OCI-LY7 (cell line): ENCODE measurements at regions not wholly inside any gene's neighbourhood (a gene's known extent, or its start where the extent isn't known, plus 50 kb on each side); places are given as distances from the start of the nearest gene placed in this dataset.

Experiments used
- BruUV-seq: library from RNA; stranded (reverse); fragments of 400-500 nt; replicated peaks from 2 replicates; lab custom pipeline; 2021; lab: Mats Ljungman, UMichigan
- CTCF ChIA-PET: fragments of 300-600 bp; sonication (Branson Sonifier 250); formaldehyde crosslinking; loops from one replicate; lab custom pipeline; 2022; ENCODE audit warnings: antibody characterized with exemption; ENCODE audit not compliant: unreplicated experiment; lab: Charles Lee
- POLR2A ChIA-PET: fragments of 300-600 bp; sonication (Branson Sonifier 250); formaldehyde crosslinking; loops from one replicate; lab custom pipeline; 2022; ENCODE audit warnings: antibody characterized with exemption; lab: Charles Lee
- DNase-seq: peaks from one replicate; pipeline ENCODE4 v3.0.0-alpha.2; 2015; ENCODE audit warnings: low spot score
- H2AFZ ChIP-seq: fragments of 200-600 bp; sonication (generic), shearing (Covaris generic); 2 replicates; pipeline ENCODE4 v1.6.1; 2014; ENCODE audit warnings: mild to moderate bottlenecking, antibody characterized with exemption, low read length, moderate library complexity
- H3K27ac ChIP-seq: fragments of 200-600 bp; sonication (generic); 2 replicates; pipeline ENCODE4 v1.5.1; 2014; ENCODE audit warnings: mixed run types, low read depth, mild to moderate bottlenecking, moderate library complexity, low read length, inconsistent platforms; ENCODE audit not compliant: poor library complexity, severe bottlenecking
- H3K36me3 ChIP-seq: fragments of 200-600 bp; sonication (generic); 2 replicates; pipeline ENCODE4 v1.6.1; 2014; ENCODE audit warnings: mild to moderate bottlenecking, antibody characterized with exemption, low read length, moderate library complexity, mixed read lengths; ENCODE audit not compliant: insufficient read depth
- H3K4me1 ChIP-seq: fragments of 200-600 bp; sonication (generic); 2 replicates; pipeline ENCODE4 v1.5.1; 2014; ENCODE audit warnings: mild to moderate bottlenecking, low read length; ENCODE audit not compliant: insufficient read depth, poor library complexity, severe bottlenecking
- H3K4me2 ChIP-seq: fragments of 200-600 bp; sonication (generic); 2 replicates; pipeline ENCODE4 v1.6.1; 2014; ENCODE audit warnings: mild to moderate bottlenecking, low read length
- H3K4me3 ChIP-seq: fragments of 200-600 bp; sonication (generic); 2 replicates; pipeline ENCODE4 v1.5.1; 2014; ENCODE audit warnings: mild to moderate bottlenecking, low read depth, low read length; ENCODE audit not compliant: poor library complexity, severe bottlenecking
- H3K79me2 ChIP-seq: fragments of 200-600 bp; sonication (generic); 2 replicates; pipeline ENCODE4 v1.6.1; 2016; ENCODE audit warnings: low read depth, mild to moderate bottlenecking, low read length, moderate library complexity, mixed read lengths; ENCODE audit not compliant: insufficient read depth
- H3K9me2 ChIP-seq: fragments of 200-600 bp; sonication (generic); 2 replicates; pipeline ENCODE4 v1.6.1; 2016; ENCODE audit warnings: mild to moderate bottlenecking, low read length, mixed read lengths; ENCODE audit not compliant: insufficient read depth
- H3K9me3 ChIP-seq: fragments of 200-600 bp; sonication (generic); 2 replicates; pipeline ENCODE4 v1.6.1; 2014; ENCODE audit warnings: mild to moderate bottlenecking, mixed run types, low read length, mixed read lengths
- H4K20me1 ChIP-seq: fragments of 200-600 bp; sonication (generic); 2 replicates; pipeline ENCODE4 v1.6.1; 2014; ENCODE audit warnings: mild to moderate bottlenecking, antibody characterized with exemption, low read length, moderate library complexity, mixed read lengths; ENCODE audit not compliant: insufficient read depth
- CTCF ChIP-seq: fragments of 200-600 bp; sonication (generic); conservative IDR thresholded peaks from 2 replicates; pipeline ENCODE4 v1.5.1; 2014; ENCODE audit warnings: mild to moderate bottlenecking, antibody characterized with exemption, low read length, moderate library complexity, mixed read lengths
- EZH2phosphoT487 ChIP-seq: fragments of 200-600 bp; sonication (generic); IDR thresholded peaks from 2 replicates; pipeline ENCODE4 v1.6.1; 2018; ENCODE audit warnings: low read depth, borderline replicate concordance, mild to moderate bottlenecking, mixed run types, antibody characterized with exemption, low read length, moderate library complexity, mixed read lengths
- intact Hi-C: fragments of 100-400 bp; cut with micrococcal nuclease; formaldehyde crosslinking; loops from one replicate; pipeline ENCODE4 v1.10.0; 2022; ENCODE audit not compliant: unreplicated experiment

GRCh38 chr3:34783876-34784275 is 855.4 kb upstream of the ARPP21 start:
- no peak overlapping the region for H3K4me2 ChIP-seq

GRCh38 chr3:34793057-34793456 is 846.3 kb upstream of the ARPP21 start:
- CTCF ChIA-PET, result no interaction called here
- POLR2A ChIA-PET, result interaction anchor here (0.8 to 1.3 kb wide), 2 partner anchors 11 to 14 kb away, joined by 3 read pairs; no protein-coding TSS in a partner anchor
- Histone ChIP-seq H4K20me1 (no peaks in the 10 kb centered on the region), H3K79me2 (no peaks in the 10 kb centered on the region), H3K4me3 (no peak overlapping the region), H3K4me1 (no peaks in the 10 kb centered on the region), H3K4me2 (no peak overlapping the region), H3K9me2 (no peaks in the 10 kb centered on the region), H3K9me3 (no peaks in the 10 kb centered on the region), H3K36me3 (no peaks in the 10 kb centered on the region), H3K27ac (no peak overlapping the region), H2AFZ (no peak overlapping the region)
- intact Hi-C loops, result no loop called here
- DNase-seq, result no peak
- no peak for TF ChIP-seq CTCF
- TF ChIP-seq EZH2phosphoT487, result no peak
- no TSS peak for BruUV-seq

More at GRCh38 chr3:34783876-34784275, 855.4 kb upstream of the ARPP21 start:
- no peak for DNase-seq
- no TSS peak for BruUV-seq
- Histone ChIP-seq H3K4me1 (no peaks in the 10 kb centered on the region), H3K9me2 (no peaks in the 10 kb centered on the region), H3K4me3 (no peak overlapping the region), H3K27ac (no peak overlapping the region), H3K9me3 (no peaks in the 10 kb centered on the region), H4K20me1 (no peaks in the 10 kb centered on the region), H3K36me3 (no peaks in the 10 kb centered on the region), H2AFZ (no peak overlapping the region), H3K79me2 (no peaks in the 10 kb centered on the region)
- TF ChIP-seq CTCF (no peak), EZH2phosphoT487 (no peak)
- ChIA-PET POLR2A (interaction anchor here (0.6 kb wide), 1 partner anchor 49 kb away, joined by 4 read pairs; no protein-coding TSS in a partner anchor), CTCF (no interaction called here)
- intact Hi-C loops, result no loop called here

GRCh38 chr3:34807611-34808010 is 831.7 kb upstream of the ARPP21 start:
- Histone ChIP-seq H3K4me2 (no peak overlapping the region), H2AFZ (no peak overlapping the region), H3K36me3 (no peaks in the 10 kb centered on the region), H3K27ac (no peak overlapping the region), H3K4me3 (no peak overlapping the region), H3K79me2 (no peaks in the 10 kb centered on the region), H3K4me1 (no peaks in the 10 kb centered on the region), H3K9me3 (no peaks in the 10 kb centered on the region), H3K9me2 (no peaks in the 10 kb centered on the region), H4K20me1 (no peaks in the 10 kb centered on the region)
- ChIA-PET POLR2A (no interaction called here), CTCF (no interaction called here)
- intact Hi-C loops, result no loop called here
- TF ChIP-seq EZH2phosphoT487 (no peak), CTCF (no peak)
- no peak for DNase-seq
- no TSS peak for BruUV-seq
